HG03378 (cell line): ENCODE measurements at regions not wholly inside any gene's neighbourhood (a gene's known extent, or its start where the extent isn't known, plus 50 kb on each side); places are given as distances from the start of the nearest gene placed in this dataset.
"Not testable (repeated sequence)": the region's sequence is repeated elsewhere in the genome, so short reads cannot be mapped to it uniquely, and the experiment has no call there.

Source experiments
- ATAC-seq: cut with Tn5 transposase; IDR thresholded peaks from one replicate; pipeline ENCODE4 v1.9.1; 2021; ENCODE audit warnings: mild to moderate bottlenecking, moderate library complexity; ENCODE audit not compliant: unreplicated experiment

DNA sequence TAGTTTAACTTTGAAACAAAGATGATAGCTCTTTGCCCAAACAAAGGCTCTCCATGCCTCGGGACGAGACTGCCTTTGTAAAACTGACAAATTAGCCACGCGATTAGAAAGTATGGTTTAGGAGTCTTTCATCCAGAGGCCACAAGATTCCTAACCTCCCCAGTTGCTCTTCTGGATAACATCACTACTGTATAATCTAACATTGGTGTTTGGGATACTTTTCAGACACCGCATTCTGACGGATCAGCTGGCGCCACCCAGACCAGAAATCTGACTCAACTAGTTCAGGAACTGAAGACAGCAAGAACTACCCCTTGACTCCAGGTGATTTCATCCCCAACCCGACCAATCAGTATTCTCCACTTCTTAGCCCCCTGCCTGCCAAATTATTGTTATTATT, 98.1 kb upstream of the TEX13D start:
- ATAC-seq: no peak

DNA sequence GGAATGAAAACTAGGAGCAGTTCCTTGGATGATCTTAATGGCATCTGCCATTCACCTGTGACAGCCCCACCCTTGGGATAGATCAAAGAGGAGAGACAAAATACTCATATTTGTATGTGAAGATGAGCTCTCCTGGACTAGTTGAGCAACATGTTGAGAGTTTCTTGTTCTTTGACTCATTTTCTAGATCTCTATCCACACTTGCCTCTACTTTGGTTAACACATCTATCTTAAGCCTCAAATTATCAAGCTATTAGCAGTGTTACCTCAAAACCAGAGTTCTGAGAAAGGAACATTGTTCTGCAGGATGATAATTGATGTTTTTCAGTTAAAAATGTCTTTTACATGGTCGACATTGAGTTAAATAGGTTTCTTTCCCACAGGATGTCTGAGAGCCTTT, 94.2 kb upstream of the TEX13D start:
- no peak for ATAC-seq

DNA sequence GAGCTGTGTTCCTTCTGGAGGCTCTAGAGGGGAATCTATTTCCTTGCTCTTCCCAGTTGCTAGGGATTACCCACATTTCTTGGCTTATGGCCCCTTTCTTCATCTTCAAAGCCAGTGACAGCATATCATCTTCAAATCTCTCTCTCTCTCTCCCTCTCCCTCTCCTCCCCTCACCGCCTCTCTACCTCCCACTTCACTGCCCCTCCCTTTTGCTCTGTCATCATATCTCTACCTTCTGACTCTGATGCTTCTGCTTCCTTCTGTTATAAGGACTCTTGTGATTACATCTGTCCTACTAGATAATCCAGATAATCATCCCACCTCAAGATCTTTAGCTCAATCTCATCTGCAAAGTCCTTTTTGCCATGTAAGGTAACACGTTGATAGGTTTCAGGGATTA, 93.1 kb upstream of the TEX13D start:
- ATAC-seq: no peak

DNA sequence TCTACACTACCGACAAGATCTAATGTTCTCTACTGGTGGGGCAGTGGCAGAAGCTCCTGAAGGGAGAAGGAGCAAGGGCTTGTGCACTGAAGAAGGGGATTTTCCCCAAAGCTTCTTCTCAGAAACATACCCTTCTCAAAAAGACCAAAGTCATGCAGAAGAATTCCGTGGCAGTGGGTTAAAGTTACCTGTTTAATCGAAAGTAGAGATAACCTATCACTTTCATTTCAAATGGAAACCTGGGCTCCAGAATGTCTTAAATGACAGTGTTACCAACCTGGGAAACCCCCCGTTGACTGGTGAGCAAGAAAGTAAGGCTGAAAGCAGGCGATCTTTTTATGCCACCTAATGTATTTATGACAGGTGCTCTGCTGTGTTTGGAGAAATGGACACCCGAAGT, 92.5 kb upstream of the TEX13D start:
- ATAC-seq: peak; percentile 95

DNA sequence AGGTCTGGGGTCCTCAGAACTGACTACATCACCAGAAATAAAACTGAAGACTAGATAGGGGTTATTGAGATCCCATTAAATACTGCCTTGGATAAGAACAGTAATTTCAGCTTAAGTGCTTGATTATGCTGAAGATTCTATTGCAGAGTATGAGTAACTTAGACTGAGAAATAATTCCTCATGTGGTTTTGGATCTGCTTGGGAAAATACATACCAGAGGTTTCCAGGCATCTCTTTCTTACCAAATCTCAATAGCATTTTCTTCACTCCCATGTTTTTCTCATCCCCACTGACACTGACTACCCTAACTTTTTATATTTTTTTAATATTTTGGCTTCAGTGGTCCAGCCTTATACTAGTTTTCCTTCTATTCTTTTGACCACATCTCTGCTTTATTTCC, 92.0 kb upstream of the TEX13D start:
- peak; percentile 11 for ATAC-seq

DNA sequence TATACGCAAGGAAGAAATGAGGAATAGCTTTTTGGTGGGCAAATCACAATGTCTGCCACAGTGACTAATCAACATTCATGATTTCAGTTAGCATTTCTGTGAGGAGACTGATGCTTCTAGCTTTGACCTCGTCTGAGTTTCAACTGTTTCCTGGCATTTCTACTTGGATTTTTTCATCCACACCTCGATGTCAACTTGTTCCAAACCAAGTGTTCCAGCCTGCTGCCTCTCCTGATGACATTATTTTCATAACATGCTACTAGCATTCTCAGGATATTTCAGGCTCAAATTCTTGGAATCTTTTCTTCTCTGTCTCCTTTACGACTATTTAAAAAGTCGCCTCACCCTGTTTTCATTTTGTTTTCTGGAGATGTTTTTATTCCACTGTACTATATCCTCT, 90.3 kb upstream of the TEX13D start:
- no peak for ATAC-seq

DNA sequence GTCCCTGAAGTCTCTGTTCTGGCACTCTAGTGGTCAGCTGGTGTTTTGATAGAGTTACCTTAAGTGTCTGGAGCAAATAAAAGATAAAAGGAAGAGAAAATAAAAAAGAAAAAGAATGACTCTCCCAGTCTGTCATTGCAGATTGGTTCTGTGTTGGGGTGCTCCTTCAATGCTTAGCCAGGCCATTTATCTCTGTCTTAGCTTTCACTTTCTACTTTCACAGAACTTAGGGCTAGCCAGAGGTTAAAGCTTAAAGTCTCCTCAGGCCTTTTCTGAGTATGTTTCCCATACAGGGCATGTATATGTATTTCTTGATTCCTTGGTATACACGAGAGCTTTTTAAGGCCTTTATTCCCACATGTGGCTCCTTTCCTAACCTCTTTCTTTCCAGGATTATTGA, 83.1 kb upstream of the TEX13D start:
- ATAC-seq: no peak

DNA sequence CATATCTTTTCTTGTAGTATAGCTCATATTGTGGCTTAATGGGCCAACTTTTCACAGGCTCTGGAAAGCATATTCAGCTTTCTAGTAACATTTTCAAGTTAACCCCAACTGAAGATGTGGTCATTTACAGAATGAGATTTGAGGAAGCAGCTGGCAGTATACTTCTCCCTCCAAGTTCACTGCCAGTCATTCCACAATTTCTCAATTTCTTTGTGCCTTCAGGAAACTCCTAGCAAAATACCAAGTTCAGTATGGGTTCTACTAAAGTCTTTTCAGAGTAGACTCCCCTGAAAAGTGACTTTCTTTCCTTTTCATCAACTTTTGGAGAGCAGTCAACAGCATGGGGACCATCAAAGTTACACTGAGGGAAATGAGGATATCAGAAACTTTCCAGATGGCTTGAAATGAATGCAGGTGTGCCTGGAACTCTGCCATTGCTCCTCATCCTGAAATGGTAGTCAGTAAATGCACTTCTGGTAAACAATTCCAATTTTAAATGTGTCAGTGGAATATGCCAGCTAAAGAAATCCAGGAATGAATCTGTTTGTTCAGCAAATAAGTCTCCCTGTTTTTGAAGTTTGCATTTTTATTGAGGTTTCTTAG, 81.5 kb upstream of the TEX13D start:
- ATAC-seq: no peak

DNA sequence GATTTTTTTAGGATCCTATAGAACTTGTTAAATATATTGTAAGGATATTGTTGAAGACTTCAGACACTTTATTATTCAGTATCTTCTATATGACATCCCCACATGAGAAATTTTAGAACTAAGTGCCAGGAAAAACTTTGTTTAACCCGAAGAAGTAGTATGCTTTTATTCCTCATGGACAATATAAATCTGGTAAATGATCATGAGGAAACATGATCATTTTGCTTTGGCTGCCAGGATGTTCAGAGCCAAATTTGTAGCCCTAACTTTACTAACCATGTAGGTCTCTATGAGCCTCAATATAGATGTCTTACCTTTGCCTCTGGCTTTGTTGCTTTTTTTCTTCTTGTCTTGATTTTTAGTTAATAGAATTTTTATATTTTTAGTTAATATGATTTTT, 77.8 kb upstream of the TEX13D start:
- no peak for ATAC-seq

DNA sequence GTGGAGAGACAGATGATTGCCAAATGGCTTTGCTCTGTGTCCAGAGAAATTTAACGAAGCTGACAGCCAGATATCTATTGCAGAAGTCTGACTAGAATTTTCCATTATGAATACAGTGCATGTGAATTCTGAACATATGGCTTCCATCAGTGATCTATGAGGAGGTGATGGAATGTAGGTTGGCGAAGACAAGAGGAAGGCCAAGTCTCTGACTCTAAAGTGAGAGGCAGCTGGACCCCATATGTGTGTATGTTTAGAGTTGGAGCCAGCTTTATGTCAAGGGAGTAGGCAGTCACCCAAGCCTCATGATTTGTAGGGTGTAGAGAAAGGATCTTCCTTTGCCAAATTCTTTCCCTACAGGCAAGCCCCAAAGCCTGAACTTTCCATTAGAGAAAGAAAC, 76.2 kb upstream of the TEX13D start:
- ATAC-seq: no peak

DNA sequence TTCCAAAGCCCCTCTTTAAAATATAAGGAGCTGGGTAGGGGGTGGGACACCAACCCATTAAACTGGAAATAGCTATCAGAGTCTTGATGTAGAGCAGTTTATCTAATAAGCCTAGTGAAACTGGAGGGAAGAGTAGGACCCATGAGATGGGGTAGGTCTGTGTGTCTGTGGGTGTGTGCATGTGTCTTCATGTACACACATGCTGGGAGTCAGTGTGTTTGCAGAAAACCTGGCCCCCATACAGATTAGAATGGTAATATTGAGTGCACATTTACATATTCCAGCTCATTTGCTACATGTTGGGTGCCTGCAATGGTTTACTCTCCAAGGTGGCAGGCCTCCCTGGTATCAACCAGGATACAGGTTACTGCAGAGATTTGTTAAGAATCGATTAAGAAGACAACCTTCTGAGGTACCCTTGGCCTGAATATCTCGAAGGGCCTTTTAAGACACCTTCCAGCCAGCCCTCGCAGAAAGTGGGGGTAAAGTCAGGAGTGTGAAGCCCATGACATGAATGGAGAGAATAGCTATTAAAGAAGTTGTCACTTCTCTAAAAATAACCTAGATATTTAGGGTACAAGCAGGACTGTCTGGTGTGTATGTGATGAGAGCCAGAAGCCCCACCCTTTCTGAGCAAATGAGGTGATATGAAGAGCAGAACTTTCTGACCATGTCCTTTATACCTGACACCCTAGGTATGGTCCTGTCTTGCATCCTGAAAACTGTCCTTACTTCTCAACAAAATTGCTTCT, 75.7 kb upstream of the TEX13D start:
- no peak for ATAC-seq

DNA sequence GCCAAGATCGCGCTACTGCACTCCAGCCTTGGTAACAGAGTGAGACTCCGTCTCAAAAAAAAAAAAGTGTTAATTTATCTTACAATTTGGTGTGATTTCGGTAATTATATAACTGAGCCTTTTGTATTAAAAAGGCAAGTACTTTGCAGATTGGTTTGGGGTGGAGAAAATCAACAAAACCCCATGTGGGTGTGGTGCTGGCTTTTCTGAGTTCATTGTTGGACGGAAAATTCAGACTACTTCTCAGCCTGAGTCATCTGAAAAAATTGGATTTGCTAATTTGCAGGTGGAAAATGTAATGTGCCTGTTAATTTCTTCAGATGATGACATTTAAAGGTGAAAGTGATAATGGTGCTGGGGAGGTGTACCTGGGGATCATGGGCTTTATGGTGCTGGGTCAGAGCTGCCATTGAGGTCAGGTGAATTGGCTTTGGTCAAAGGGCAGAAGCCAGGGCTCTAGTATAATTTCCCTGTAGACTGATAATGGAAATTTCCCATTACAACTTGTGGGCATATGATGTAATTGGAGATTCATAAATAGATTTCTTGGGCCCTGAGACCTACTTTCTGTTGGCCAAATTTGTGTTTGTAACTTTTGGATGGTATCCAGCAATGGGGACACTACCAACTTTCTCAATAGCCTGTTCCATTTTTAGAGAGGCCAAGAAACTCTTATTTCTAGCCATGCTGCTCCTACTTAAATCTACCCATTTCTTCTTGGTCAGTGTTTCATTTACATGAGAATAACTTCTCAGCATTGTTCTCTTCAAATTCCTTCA, 74.3 kb upstream of the TEX13D start:
- ATAC-seq: no peak

DNA sequence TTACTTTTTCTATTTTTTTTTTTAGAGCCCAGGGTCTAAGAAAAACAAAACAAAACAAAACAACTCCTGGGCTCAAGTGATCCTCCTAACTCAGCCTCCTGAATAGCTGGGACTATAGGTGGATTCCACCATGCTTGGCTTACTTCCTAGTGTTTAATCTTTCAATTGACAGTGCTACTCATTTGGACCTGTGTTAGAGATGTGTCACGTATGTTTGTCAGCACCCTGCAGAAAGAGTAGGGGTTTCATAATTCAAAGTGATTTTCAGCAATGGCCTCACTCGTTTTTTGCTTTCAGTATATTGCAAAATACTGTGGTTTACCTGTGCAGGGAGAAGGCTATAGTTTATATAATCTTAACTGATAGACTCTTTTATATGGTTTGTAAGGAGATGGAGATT, 71.6 kb upstream of the TEX13D start:
- ATAC-seq: no peak

DNA sequence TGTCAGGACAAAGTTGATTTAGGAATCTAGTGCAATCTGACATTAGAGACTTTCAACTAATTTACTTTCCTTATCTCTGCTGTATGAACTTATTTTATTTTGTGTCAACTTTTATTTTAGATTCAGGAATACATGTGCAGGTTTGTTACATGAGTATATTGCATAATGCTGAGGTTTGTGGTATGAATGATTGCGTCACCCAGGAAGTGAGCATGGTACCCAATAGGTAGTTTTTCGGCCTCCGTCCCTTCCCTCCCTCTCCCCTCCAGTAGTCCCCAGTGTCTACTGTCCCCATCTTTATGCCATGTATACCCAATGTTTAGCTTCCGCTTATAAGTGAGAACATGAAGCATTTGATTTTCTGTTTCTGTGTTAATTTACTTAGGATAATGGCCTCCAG, 68.7 kb upstream of the TEX13D start:
- ATAC-seq: no peak

DNA sequence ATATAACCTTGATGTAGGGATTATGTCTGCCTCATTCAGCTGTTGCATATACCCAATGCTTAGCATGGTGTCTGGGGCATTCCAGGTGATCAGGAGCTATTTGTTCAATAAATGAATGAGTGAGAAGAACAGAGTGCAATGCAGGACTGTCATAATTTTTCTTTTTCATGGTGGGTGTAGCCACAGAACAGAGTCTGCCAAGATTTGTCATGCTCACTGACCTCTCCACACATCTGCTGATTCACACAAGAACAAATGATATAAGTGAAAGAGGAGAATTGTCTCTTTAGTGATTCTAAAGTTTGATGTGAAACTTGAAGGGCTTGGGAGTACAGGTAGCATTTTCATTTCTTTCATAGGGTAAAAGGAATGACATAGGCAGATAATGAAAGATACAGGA, 64.4 kb upstream of the TEX13D start:
- no peak for ATAC-seq

DNA sequence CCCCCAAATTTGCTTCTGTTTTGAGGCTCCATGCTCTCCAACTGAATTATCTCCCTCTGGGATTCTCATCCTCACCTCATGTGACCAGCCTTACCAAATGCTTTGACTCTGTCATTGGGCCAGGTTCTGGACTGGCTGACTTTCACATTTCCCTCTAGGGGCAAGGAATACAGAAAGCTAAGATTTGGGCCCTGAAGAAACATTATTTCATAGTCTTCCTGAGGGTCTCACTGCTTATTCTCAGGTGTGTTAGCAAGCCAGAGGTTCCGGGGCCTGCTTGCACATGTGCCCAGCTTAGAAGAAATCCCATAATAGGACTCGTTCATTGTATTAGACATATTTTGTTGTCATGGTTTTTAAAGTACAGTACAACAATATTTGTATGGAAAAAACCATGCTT, 62.6 kb upstream of the TEX13D start:
- ATAC-seq: no peak

DNA sequence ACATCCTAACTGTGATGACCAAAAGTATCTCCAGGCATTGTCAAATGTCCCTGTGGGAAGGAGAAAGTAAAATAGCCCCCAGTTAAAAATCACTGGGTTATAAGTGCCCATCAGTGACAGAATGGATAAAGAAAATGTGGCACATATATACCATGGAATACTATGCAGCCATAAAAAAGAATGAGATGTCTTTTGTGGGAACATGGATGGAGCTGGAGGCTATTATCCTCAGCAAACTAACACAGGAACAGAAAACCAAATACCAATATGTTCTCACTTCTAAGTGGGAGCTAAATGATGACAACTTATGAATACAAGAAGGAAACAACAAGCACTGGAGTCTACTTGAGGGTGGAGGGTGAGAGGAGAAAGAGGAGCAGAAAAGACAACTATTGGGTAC, 60.9 kb upstream of the TEX13D start:
- ATAC-seq: not testable (repeated sequence)

DNA sequence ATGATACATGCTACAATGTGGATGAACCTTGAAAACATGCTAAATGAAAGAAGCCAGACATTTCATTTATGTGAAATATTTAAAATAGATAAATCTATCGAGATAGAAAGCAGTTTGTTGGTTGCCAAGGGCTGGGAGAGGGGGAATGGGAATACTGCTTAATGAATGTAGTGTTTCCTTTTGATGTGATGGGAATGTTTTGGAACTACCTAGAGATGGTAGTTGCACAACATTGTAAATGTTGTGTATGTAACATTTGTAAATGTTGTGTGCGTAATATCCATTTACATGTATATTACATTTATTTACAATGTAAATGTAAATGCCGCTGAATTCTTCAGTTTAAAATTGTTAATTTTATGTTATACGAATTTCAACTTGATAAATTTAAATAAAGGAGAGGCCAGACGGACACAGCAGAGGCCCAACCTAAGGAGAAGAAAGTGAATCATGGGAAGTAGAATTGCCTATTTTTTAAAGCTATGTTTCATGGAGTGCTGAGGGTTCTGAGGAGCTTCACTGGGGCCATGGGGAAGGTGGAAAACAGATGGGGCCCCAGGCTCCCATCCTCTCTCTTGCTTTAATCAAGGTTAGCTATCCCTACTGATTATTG, 60.0 kb upstream of the TEX13D start:
- ATAC-seq: no peak

DNA sequence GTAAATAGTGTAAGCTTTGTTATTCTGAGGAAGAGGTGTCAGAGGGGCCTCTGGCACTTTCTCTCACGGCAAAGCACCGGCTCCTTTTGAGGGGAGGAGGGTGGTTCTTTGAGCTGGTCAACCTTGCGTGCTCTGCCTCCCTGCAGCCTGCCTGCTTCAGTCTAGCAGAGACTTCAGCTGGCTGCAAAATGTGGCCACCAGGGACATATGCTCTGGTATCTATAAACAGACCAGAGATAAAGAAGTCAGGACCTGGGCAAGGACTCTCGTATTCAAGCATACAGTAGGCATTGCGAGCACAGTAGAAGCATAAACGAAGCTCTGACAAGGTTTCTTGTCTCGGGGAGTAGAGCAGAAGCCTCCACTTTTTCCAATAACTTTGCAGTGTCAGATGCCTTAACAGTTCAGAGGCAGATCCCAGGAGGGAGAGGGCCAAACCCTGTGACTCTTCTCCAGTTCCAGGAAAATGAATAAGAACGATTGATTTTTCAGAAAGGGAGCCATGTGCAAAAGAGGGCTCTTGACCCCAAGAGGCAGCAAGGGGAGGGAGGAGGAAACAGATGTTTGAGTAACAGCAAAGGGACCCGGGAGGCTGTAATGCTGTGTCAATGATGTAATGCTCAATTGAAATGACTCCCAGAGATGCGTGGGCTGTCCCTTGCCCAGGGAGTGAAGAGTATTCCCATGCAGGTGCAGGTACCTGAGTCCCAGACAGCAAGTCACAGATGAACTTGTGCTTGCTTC, 57.9 kb upstream of the TEX13D start:
- no peak for ATAC-seq

DNA sequence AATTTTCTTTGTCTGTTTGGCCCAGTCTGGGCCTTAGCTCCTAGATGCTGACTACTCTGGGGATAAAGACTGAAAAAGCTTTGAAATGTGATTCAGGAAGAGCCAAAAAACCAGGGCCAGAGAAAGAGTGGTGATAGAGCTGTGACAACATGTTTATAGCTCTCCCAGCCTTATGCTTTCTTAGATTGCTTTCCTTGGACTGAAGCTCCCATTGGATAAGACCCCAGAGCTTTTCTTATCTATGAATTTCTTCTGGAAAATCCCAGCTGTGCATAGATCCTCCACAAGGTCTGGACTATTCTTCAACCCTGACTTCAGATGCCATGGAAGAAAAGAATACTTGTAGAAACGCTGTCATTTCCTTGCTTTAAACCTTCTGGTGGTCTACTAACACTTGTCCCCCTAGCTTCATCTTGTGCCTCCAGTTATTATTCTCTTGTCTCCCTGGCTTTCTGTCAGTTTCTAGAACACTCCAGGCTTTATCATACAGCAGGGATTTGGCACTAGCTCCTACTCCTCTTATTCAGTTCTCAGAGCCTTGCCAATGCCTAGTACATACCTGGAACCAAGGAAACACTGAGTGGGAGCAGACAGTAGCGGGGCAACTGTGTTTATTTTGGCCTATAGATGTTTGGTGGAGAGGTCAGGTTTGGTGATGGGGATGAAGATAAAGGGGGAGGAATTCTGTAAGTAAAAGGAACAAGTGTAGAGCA, 57.1 kb upstream of the TEX13D start:
- ATAC-seq: no peak
